ENCODE measurements at regions not wholly inside any gene's neighbourhood (a gene's known extent, or its start where the extent isn't known, plus 50 kb on each side); places are given as distances from the start of the nearest gene placed in this dataset.

DNA sequence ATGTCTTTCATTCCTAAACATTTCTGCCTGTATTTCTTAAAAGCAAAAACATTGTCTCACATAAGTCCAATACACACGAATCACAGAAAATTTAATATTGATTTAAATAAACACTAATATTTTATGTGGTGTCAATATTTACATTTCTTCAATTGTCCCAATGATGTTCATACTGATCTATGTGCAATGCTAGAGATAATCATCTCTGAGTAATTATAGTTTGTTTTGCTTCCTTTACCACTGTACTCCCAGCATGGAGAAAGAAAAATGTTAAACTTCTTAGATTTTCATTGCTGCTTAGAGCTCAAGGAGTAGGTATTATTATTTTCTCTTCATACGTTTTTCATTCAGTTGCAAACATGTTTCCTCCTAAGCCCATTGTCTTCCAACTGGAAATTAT is 434.2 kb upstream of the PRR20A start:
- ChIA-PET POLR2A (no interaction called here), CTCF (no interaction called here)
- DNase-seq (ENCODE audit: extremely low spot score): no peak
- TF ChIP-seq, protein P1, sequence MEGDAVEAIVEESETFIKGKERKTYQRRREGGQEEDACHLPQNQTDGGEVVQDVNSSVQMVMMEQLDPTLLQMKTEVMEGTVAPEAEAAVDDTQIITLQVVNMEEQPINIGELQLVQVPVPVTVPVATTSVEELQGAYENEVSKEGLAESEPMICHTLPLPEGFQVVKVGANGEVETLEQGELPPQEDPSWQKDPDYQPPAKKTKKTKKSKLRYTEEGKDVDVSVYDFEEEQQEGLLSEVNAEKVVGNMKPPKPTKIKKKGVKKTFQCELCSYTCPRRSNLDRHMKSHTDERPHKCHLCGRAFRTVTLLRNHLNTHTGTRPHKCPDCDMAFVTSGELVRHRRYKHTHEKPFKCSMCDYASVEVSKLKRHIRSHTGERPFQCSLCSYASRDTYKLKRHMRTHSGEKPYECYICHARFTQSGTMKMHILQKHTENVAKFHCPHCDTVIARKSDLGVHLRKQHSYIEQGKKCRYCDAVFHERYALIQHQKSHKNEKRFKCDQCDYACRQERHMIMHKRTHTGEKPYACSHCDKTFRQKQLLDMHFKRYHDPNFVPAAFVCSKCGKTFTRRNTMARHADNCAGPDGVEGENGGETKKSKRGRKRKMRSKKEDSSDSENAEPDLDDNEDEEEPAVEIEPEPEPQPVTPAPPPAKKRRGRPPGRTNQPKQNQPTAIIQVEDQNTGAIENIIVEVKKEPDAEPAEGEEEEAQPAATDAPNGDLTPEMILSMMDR (IDR thresholded peaks at IDR 0.05; ENCODE audit: control extremely low read depth, extremely low read depth, low read depth, missing control alignments): no peak

DNA sequence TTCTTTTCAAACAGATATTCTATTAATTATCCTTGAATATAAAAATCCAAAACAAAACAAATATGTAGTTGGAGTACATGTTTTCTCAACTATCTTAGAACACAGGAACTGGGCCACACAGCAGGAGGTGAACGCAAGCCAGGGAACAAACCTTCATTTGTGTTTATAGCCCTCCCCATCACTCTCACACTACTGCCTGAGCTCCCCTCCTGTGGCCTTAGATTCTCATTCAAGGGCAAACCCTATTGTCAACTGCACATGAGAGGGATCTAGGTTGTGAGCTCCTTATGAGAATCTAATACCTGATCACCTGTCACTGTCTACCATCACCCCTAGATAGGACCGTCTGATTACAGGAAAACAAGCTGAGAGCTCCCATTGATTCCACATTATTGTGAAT is 427.1 kb upstream of the PRR20A start:
- TF ChIP-seq, protein P1 (IDR thresholded peaks at IDR 0.05; ENCODE audit: control extremely low read depth, extremely low read depth, low read depth, missing control alignments): no peak
- no peak for DNase-seq (ENCODE audit: extremely low spot score)
- POLR2A ChIA-PET: no interaction called here
- CTCF ChIA-PET: interaction anchor here (1.2 kb wide), 1 partner anchor 17 kb away, joined by 4 read pairs; no protein-coding TSS in a partner anchor

DNA sequence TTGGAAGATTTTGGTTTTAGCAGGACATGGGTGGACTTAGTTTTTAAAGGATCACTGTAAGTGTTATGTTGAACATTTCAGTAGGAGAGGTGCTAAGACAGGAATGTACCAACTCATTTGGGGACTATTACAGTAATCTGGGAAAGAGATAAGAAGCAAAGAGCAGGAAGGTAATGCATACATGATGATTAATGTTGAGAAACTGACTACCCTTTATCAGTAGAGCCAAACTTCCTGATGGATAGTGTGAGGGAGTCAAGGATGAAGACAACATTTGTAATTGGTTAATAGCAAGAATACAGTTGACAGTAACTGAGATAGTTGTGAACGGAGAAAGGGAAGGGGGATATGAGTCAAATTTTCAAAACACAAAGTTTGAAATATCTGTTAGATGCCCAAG is 421.9 kb upstream of the PRR20A start:
- POLR2A ChIA-PET: no interaction called here
- TF ChIP-seq, protein P1 (IDR thresholded peaks at IDR 0.05; ENCODE audit: control extremely low read depth, extremely low read depth, low read depth, missing control alignments): no peak
- DNase-seq (ENCODE audit: extremely low spot score): no peak
- CTCF ChIA-PET: no interaction called here

DNA sequence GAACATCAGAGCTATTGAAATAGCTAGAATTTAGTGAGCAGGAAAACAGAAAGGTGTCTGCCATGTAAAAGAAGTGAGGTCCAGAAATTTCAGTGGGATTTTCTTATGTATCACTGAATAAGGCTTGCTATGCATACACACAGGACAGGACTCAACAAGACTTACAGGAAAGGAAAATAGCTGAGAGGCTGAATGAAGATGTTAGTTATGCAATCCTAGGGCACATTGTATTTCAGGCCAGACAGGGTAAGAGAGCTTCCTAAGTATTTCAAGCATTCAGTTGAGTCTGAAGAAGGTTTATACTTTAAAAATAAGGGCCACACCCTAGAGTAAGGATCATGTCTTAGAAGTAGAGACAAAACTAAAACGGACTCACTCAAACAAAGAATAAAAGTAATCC is 419.9 kb upstream of the PRR20A start:
- no peak for DNase-seq (ENCODE audit: extremely low spot score)
- ChIA-PET POLR2A (no interaction called here), CTCF (interaction anchor here (0.8 kb wide), 1 partner anchor 12 kb away, joined by 3 read pairs; no protein-coding TSS in a partner anchor)
- TF ChIP-seq, protein P1 (IDR thresholded peaks at IDR 0.05; ENCODE audit: control extremely low read depth, extremely low read depth, low read depth, missing control alignments): no peak

DNA sequence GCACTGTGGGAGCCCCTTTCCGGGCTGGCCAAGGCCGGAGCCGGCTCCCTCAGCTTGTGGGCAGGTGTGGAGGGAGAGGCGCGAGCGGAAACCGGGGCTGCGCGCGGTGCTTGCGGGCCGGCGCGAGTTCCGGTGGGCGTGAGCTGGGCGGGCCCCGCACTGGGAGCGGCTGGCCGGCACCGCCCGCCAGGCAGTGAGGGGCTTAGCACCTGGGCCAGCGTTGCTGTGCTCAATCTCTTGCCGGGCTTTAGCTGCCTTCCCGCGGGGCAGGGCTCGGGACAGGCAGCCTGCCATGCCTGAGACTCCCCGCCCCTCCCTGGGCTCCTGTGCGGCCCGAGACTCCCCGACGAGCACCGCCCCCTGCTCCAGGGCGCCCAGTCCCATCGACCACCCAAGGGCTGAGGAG is 405.2 kb upstream of the PRR20A start:
- TF ChIP-seq, protein P1 (IDR thresholded peaks at IDR 0.05; ENCODE audit: control extremely low read depth, extremely low read depth, low read depth, missing control alignments): no peak
- POLR2A ChIA-PET: no interaction called here
- CTCF ChIA-PET: interaction anchor here (2.7 kb wide), 1 partner anchor 17 kb away, joined by 7 read pairs; no protein-coding TSS in a partner anchor
- no peak for DNase-seq (ENCODE audit: extremely low spot score)

DNA sequence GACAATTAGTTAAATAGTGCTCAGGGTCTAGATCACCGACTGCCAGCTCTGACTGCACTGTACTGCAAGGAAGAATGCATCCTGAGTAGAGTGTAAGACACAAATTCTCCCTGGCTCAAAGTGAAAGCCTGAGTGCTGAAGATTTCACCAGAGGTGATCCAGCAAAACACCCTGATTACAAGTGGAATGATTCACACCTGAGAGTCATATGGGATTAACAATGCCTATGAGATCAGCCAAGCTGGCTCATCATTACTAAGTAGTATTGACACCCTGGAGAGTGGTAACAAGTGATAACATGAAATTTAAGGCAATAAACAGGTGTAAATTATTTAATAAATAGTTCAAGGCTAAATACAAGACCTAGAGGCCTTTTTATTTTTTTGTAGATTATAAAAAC is 403.8 kb upstream of the PRR20A start:
- TF ChIP-seq, protein P1 (IDR thresholded peaks at IDR 0.05; ENCODE audit: control extremely low read depth, extremely low read depth, low read depth, missing control alignments): no peak
- CTCF ChIA-PET: interaction anchor here (2.7 kb wide), 1 partner anchor 16 kb away, joined by 7 read pairs; no protein-coding TSS in a partner anchor
- DNase-seq (ENCODE audit: extremely low spot score): no peak
- POLR2A ChIA-PET: no interaction called here

DNA sequence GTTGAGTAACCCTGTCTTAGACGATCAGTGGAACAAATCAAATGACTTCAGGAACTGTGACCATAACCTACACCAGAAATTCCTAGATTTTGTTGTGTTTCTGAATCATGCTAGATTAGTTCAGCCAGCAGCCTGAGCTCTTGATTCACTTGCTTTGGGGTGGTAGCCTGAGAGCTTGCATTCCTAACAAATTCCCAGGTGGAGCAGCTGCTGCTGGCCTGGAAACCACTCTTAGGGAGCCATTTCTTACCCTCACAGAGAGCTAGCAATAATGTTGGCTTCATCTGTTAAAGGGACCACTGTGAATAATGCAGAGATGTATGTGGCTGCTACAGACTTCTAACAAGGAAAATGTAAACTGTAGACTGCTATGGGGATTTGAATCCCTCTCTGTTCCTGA is 388.1 kb upstream of the PRR20A start:
- TF ChIP-seq, protein P1 (IDR thresholded peaks at IDR 0.05; ENCODE audit: control extremely low read depth, extremely low read depth, low read depth, missing control alignments): no peak
- CTCF ChIA-PET: interaction anchor here (2.7 kb wide), 1 partner anchor 16 kb away, joined by 7 read pairs; no protein-coding TSS in a partner anchor
- POLR2A ChIA-PET: no interaction called here
- no peak for DNase-seq (ENCODE audit: extremely low spot score)
